Parathyroid adenoma (tissue), 2 donors: ENCODE measurements at regions not wholly inside any gene's neighbourhood (a gene's known extent, or its start where the extent isn't known, plus 50 kb on each side); places are given as distances from the start of the nearest gene placed in this dataset.

Experiments
- H2AFZ ChIP-seq: fragments of 300-600 bp; sonication (generic); one replicate; pipeline ENCODE4 v1.7.0; 2017; ENCODE audit warnings: antibody characterized with exemption, mild to moderate bottlenecking
- H3K27ac ChIP-seq: fragments of 300-600 bp; sonication (generic); one replicate; pipeline ENCODE4 v1.7.0; 2017
- H3K27me3 ChIP-seq: fragments of 300-600 bp; sonication (generic); one replicate; pipeline ENCODE4 v1.7.0; 2017; ENCODE audit warnings: low read length; ENCODE audit not compliant: control insufficient read depth, insufficient read depth
- H3K36me3 ChIP-seq: fragments of 300-600 bp; sonication (generic); one replicate; pipeline ENCODE4 v1.7.0; 2017; ENCODE audit warnings: low read length; ENCODE audit not compliant: control insufficient read depth, insufficient read depth
- H3K4me1 ChIP-seq: fragments of 300-600 bp; sonication (generic); one replicate; pipeline ENCODE4 v1.7.0; 2017; ENCODE audit warnings: control low read depth
- H3K4me2 ChIP-seq: fragments of 300-600 bp; sonication (generic); one replicate; pipeline ENCODE4 v1.7.0; 2017; ENCODE audit warnings: low read length
- H3K4me3 ChIP-seq: fragments of 300-600 bp; sonication (generic); one replicate; pipeline ENCODE4 v1.7.0; 2017; ENCODE audit warnings: low read depth, low read length
- H3K79me2 ChIP-seq: fragments of 300-600 bp; sonication (generic); one replicate; pipeline ENCODE4 v1.7.0; 2017; ENCODE audit warnings: control low read depth
- H3K9ac ChIP-seq: fragments of 300-600 bp; sonication (generic); one replicate; pipeline ENCODE4 v1.7.0; 2017; ENCODE audit warnings: mild to moderate bottlenecking
- H3K9me3 ChIP-seq: fragments of 300-600 bp; sonication (generic); one replicate; pipeline ENCODE4 v1.7.0; 2017; ENCODE audit warnings: low read length; ENCODE audit not compliant: control insufficient read depth
- CTCF ChIP-seq: fragments of 300-600 bp; sonication (generic); IDR thresholded peaks from one replicate; pipeline ENCODE4 v1.7.0; 2017; ENCODE audit warnings: antibody characterized with exemption, mild to moderate bottlenecking
- donor health status: primary hyperparathyroidism.

- H2AFZ ChIP-seq = no peak overlapping the region
- no peak overlapping the region for H3K27ac ChIP-seq
- H3K9ac ChIP-seq = no peak overlapping the region
- no peaks in the 10 kb centered on the region for H3K27me3 ChIP-seq
- no peak overlapping the region for H3K4me2 ChIP-seq
- no peaks in the 10 kb centered on the region for H3K79me2 ChIP-seq
- TF ChIP-seq CTCF = no peak
- H3K36me3 ChIP-seq = no peaks in the 10 kb centered on the region
- no peaks in the 10 kb centered on the region for H3K4me1 ChIP-seq
- no peak overlapping the region for H3K4me3 ChIP-seq
- no peaks in the 10 kb centered on the region for H3K9me3 ChIP-seq
These were observed 405.3 kb downstream of the TLE4 start for GRCh38 chr9:79977074-79977435.

DNA sequence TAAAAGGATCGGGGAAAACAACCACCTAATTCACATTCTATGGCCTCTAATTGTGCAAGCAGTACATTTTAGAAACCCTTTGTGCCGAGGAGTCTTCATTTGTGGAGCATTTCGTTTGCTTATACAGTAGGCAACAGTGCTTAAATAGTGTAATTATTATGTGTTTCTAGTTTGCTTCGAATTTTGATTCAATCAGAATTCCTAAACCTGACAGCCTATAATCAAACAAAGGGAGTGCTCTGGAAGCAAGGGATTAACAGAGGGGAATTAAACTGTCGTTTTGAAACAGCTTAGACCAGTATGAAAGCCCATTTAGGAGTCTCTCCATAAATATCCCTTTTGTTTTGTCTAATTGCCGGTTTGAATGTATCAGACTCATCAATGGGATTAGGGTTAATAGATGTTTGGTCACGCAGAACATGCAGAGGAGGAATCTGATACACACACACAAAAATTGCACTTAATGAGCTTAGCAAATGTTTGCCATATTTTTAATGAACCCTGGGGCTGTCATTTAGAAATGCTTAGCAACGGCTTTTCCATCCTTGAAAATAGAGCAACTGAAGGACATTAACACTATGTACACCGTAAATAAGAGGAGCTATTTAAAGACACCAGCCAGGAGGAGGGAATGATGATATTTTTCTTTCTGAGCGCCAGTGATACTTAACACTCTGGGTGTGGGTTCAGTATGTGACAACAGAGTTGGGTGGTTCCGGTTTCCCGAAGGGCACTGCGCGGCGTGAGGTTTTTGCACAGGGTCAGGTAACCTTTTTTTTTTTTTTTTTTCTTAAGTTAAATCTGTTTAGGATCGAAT, 404.7 kb downstream of the TLE4 start:
- Histone ChIP-seq H2AFZ (no peak overlapping the region), H3K27me3 (no peaks in the 10 kb centered on the region)

GRCh38 chr9:79975621-79976256, 404.0 kb downstream of the TLE4 start:
- Histone ChIP-seq H3K27me3 (no peaks in the 10 kb centered on the region), H3K4me3 (no peak overlapping the region), H3K4me1 (no peaks in the 10 kb centered on the region), H2AFZ (no peak overlapping the region), H3K4me2 (no peak overlapping the region), H3K27ac (no peak overlapping the region), H3K9me3 (no peaks in the 10 kb centered on the region), H3K79me2 (no peaks in the 10 kb centered on the region), H3K36me3 (no peaks in the 10 kb centered on the region), H3K9ac (no peak overlapping the region)
- TF ChIP-seq CTCF = no peak

More for the DNA sequence above, 404.7 kb downstream of the TLE4 start:
- H3K36me3 ChIP-seq = no peaks in the 10 kb centered on the region
- H3K4me3 ChIP-seq = no peak overlapping the region
- no peaks in the 10 kb centered on the region for H3K79me2 ChIP-seq
- H3K9me3 ChIP-seq = no peaks in the 10 kb centered on the region
- TF ChIP-seq CTCF = no peak
- H3K4me2 ChIP-seq = no peak overlapping the region
- H3K9ac ChIP-seq = no peak overlapping the region
- H3K27ac ChIP-seq = no peak overlapping the region
- H3K4me1 ChIP-seq = no peaks in the 10 kb centered on the region

GRCh38 chr9:79974806-79975422, 403.1 kb downstream of the TLE4 start:
- no peaks in the 10 kb centered on the region for H3K79me2 ChIP-seq
- no peaks in the 10 kb centered on the region for H3K36me3 ChIP-seq
- H2AFZ ChIP-seq = no peak overlapping the region
- H3K4me3 ChIP-seq = no peak overlapping the region
- no peak overlapping the region for H3K9ac ChIP-seq
- H3K4me1 ChIP-seq = no peaks in the 10 kb centered on the region
- no peak overlapping the region for H3K4me2 ChIP-seq
- no peak for TF ChIP-seq CTCF
- H3K9me3 ChIP-seq = no peaks in the 10 kb centered on the region
- H3K27ac ChIP-seq = no peak overlapping the region
- H3K27me3 ChIP-seq = no peaks in the 10 kb centered on the region
